ENCODE measurements at regions not wholly inside any gene's neighbourhood (a gene's known extent, or its start where the extent isn't known, plus 50 kb on each side); places are given as distances from the start of the nearest gene placed in this dataset.
"Not testable (repeated sequence)": the region's sequence is repeated elsewhere in the genome, so short reads cannot be mapped to it uniquely, and the experiment has no call there.

DNA sequence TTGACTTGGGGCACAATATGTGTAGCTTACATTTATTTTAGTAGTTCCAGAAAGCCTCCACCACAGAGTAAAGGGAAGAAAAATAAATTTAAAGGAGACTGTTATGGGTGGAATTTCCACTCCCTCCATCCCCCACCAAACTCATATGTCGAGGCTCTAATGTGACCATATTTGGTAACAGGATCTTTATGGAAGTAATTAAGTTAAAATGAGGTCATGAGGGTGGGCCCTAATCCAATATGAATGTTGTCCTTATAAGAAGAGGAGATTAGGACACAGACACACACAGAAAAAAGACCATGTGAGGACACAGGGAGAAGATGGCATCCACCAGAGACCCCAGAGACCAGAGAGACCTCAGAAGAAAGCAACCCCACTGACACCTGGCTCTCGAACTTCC, 189.7 kb downstream of the EDN1 start:
- FAIRE-seq = no peak

DNA sequence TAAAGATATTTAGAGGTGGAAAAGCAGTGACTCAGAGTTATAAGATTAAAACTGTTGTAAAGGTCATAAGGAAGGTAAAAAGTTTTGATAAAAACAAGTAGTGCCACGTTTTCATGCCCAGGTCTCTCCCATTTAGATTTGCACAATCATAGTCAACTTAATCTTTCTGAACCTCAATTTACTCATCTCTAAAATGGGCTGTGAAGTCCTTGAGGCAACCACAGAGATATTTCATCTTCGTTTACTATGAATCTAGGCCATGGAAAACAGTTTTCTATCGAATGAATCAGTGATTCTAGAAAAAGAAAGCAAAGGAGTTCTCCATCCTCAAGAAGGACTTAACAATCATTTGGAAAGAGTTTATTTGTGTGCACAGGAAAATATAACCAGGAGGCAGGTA, 190.2 kb downstream of the EDN1 start:
- no peak for FAIRE-seq

DNA sequence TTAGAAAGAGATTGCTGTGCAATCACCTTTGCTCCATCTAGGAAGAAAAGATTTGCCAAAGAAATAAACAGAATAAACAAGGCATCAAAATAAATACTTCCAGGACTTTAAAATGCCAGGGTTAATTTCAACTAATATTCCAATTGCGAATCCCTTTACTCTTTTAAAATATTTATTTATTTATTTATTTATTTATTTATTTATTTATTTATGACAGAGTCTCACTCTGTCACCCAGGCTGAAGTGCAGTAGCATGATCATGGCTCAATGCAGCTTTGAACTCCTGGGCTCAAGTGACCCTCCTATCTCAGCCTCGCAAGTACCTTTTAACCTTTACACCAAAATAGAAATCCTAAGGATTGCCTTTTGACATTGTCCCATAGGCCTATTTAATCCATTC, 191.1 kb downstream of the EDN1 start:
- no peak for FAIRE-seq

DNA sequence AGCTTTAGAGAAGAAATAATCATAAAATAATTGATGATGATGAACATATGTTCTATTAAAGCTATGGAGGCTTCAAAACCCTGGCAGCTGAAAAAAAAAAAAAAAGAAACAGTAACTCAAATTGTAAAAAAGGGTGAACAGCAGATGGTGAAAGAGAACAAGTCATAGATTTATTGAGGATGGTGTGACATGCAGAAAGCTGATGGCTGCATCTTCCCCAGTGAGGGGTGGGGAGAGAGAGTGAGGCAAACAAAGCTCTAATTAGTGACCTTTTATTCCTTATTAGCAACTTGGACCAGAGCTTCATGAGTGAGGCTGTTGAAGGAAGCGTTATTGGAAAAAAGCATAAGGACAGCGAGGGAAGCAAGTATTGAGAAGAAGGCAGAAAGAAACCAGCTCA, 191.7 kb downstream of the EDN1 start:
- FAIRE-seq = no peak

DNA sequence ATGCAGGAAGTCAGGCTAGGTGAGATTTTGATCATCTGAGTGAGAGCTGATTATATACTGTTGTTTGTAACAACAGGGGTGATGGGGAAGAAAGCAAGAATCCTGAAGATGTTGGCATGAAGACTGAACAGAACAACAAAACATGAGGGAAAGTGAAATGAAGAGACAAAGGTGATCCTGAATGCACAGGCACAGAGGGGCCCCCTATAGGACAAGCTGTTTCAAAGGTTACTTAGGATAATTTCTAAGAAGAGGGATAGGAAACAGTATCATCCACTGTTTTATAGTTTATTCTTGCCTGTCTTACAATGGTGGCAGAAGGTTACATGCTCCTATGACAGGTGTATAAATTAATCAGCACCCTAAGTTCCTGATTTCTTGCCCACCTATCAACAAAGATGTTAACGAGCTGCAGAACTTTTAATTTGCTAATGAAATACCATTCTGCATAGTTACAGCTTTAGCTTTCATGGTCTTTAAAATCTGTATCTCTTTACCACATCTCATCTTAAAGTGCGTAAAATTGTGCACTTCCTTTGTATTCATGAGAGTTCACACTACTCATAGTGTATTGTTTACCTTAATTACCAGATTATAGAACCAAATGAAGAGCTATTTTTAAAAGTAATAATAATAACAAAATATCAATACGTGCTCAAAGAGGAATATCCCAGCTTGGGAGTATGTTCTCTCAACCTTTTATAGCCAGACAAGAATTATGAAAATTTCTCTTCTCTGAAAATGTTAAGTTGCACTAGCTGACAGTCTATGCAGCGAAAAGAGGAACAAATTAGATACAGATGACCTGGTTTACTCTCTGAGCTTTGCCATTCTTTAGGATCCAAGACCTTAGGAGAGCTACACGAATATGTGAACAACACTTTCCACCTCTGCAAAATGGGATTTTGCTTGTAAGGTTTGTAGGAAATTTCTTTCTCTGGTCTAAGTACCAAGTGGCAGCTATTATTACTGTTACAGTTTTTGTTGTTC, 192.5 kb downstream of the EDN1 start:
- FAIRE-seq = no peak

- FAIRE-seq = no peak
Observed at GRCh38 chr6:12483712-12484111, 193.6 kb downstream of the EDN1 start.

- no peak for FAIRE-seq
Observed at GRCh38 chr6:12484519-12484918, 194.4 kb downstream of the EDN1 start.

GRCh38 chr6:12485226-12485764, 195.1 kb downstream of the EDN1 start:
- FAIRE-seq = no peak

GRCh38 chr6:12485837-12486236, 195.7 kb downstream of the EDN1 start:
- no peak for FAIRE-seq

DNA sequence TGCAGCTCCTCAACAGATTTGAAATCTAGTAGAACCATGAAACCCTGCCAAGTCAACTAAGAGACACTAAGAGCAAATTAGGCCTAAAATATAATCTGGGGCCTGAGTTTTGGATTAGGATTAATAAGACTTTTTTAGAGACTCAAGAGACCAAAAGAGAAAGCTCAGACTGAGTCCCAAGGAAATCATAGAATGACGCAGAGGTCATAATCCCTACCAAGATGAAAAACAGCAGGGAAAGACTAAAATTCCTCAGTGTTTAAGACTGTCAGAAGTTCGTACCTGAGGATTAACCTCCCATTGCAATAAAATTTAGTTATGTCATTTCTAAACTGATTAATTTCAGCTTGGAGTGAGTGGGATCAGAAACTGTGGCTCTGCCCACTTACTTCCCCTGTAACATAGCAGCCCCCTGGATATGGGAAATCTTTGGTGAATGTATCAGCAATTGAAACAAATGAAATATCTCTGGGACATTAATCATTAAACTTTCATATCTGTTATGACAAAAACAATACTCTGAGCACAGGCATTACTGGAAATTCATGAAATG, 200.3 kb downstream of the EDN1 start:
- FAIRE-seq = no peak

- FAIRE-seq = no peak
Observed at GRCh38 chr6:12490904-12491571, 200.9 kb downstream of the EDN1 start.

GRCh38 chr6:12492929-12493328, 202.8 kb downstream of the EDN1 start:
- not testable (repeated sequence) for FAIRE-seq

DNA sequence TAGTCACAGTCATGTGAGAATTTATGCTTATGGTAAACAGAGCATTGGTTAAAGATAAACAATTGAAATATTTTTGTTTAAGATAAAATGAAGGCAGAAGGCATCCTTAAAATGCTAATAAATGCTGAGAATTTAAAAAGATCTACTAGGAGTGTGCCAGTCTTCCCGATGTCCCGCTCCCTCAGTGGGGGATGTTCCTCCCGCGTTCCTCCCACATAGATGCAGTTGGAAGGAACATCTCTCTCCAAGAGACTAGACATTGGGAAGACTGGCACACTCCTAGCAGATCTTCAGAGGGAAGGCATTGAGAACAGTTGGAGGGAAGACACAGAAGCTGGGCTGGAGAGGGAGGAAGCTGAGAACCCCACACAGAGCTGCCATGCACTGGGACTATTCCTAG, 203.3 kb downstream of the EDN1 start:
- no peak for FAIRE-seq

DNA sequence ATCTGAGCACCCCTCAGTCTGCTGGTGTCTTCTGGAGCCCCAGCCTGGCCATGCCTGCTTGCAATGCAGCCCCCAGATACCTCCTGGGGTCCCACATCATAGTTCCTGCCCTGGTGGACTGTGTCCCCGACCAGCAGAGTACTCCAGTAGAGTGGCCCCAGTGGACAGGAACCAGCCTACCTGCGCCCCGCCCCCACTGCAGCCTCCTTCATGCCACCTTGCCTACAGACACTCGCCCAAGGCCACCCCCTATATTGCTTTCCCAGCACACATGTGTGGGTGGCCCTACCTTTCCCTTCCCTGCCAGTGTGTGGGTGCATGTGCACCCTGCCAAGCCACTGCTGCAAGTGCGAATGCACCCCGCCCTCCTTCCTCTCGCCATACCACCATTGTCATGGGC, 204.0 kb downstream of the EDN1 start:
- FAIRE-seq = no peak

DNA sequence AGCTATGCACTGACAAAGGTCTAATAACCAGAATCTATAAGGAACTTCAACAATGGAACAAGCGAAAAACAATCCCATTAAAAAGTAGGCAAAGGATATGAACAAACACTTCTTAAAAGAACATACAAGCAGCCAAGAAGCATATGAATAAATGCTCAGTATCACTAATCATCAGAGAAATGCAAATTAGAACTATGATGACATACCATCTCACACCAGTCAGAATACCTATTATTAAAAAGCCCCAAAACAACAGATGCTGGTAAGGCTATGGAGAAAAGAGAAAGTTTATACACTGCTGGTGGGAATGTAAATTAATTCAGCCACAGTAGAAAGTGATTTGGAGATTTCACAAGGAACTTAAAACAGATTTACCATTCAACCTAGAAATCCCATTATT, 211.8 kb downstream of the EDN1 start:
- no peak for FAIRE-seq

- FAIRE-seq = no peak
Observed at GRCh38 chr6:12504325-12504966, 212.1 kb upstream of the PHACTR1 start.

DNA sequence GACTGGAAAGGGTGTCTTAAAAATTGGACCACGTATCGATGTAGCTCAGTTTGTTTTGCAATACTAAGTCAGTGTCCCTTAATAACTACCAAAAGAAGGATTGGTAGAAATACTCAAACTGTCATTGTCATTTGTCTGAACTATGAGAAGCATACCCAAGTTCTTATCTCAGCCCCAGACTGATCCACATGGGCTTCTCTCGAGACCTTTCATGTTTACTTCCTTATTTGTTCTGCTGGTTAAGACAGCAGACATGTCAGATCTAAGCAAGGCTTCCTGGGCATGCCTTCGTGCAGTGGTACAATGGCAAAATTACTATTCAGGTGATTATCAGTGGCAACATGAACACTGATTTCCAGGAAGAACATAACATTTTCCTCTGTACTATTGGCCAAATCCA, 211.1 kb upstream of the PHACTR1 start:
- FAIRE-seq = no peak

- no peak for FAIRE-seq
Observed at GRCh38 chr6:12506159-12506558, 210.4 kb upstream of the PHACTR1 start.

- no peak for FAIRE-seq
Observed at GRCh38 chr6:12507636-12508035, 208.9 kb upstream of the PHACTR1 start.

DNA sequence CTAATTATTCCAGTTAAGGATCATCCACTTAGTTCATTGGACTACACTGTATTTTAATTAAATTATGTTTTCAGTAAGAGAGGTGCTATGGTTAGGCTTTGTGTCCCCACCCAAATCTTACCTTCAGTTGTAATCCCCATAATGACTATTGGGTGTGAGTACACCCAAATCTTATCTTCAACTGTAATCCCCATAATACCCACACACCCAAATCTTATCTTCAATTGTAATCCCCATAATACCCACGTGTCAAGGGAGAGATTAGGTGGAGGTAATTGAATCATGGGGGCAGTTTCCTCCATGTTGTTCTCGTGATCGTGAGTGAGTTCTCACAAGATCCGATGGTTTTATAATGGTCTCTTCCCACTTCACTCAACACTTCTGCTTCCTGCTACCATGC, 208.0 kb upstream of the PHACTR1 start:
- no peak for FAIRE-seq

DNA sequence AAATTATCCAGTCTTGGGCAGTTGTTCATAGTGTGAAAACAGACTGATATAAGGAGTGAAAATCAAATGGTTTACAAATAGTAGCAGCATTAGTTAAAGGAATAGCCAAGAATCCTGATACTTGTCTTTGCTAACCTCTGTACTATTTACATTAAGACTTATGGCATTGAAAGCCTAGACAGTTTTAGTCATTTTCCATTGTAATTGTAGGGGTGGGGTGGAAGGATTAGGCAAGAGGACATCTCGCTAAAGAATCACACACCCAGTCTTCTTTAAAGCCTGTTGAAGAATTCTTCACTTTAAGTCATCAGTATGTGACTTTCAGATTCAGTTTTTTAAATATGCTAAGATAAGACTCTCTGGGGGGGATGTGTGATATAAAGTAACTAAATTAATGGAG, 207.5 kb upstream of the PHACTR1 start:
- FAIRE-seq = no peak

GRCh38 chr6:12516070-12516469, 200.5 kb upstream of the PHACTR1 start:
- FAIRE-seq = no peak

- no peak for FAIRE-seq
Observed at GRCh38 chr6:12522347-12522746, 194.2 kb upstream of the PHACTR1 start.
